HepG2 (cell line): ENCODE measurements at regions not wholly inside any gene's neighbourhood (a gene's known extent, or its start where the extent isn't known, plus 50 kb on each side); places are given as distances from the start of the nearest gene placed in this dataset.

Experiments
- ATAC-seq: fragments of 200-7000 bp; cut with Tn5 transposase; 3 replicates; pipeline ENCODE4 v1.9.1; 2020; ENCODE audit warnings: mild to moderate bottlenecking, moderate library complexity
- BruUV-seq: library from RNA; stranded (reverse); fragments of 400-500 nt; replicated peaks from 2 replicates; lab custom pipeline; 2021; lab: Mats Ljungman, UMichigan
- CTCF ChIA-PET: fragments of 300-600 bp; formaldehyde crosslinking; extraction: SDS; loops from one replicate; lab custom pipeline; 2021; ENCODE audit warnings: low total read pairs, inconsistent platforms, low intra/inter-chr PET ratio; lab: Yijun Ruan, JAX
- POLR2A ChIA-PET: fragments of 350-600 bp; sonication (Branson Sonifier 250); formaldehyde crosslinking; loops from one replicate; lab custom pipeline; 2020; ENCODE audit warnings: antibody characterized with exemption, inconsistent platforms; lab: Yijun Ruan, JAX
- DNase-seq: peaks from one replicate; pipeline ENCODE4 v3.0.0-alpha.2; 2015; ENCODE audit warnings: low spot score
- FAIRE-seq: peaks from 3 replicates; lab custom pipeline; 2011; peaks lifted over from hg19 to GRCh38; lab: Jason Lieb, UNC
- H2AFZ ChIP-seq: one replicate; pipeline ENCODE4 v1.6.1; 2011; ENCODE audit warnings: low read length, inconsistent platforms
- H3K27ac ChIP-seq: fragments of 300-600 bp; 3 replicates; pipeline ENCODE4 v1.8.0; 2011; ENCODE audit warnings: mixed run types, mild to moderate bottlenecking, mixed read lengths, low read length, inconsistent platforms; ENCODE audit not compliant: insufficient read depth; ENCODE audit errors: extremely low read length
- H3K27me3 ChIP-seq, 2 experiments: fragments of 200-600 bp in 1 of 2; 2 replicates in 1 of 2; 3 replicates in 1 of 2; pipeline versions ENCODE4 v1.6.0 to v1.8.0; 2011; ENCODE audit warnings: low read length in 2 of 2, mild to moderate bottlenecking in 2 of 2, moderate library complexity in 2 of 2, inconsistent platforms in 1 of 2; ENCODE audit not compliant: insufficient read depth in 2 of 2, control insufficient read depth in 1 of 2
- H3K36me3 ChIP-seq, 2 experiments: fragments of 200-600 bp in 1 of 2; replicated peaks in 1 of 2; 2 replicates in 1 of 2; 3 replicates in 1 of 2; pipeline versions ENCODE4 v1.5.1 to v1.8.0; 2011; ENCODE audit warnings: low read length in 2 of 2, inconsistent platforms in 1 of 2; ENCODE audit not compliant: insufficient read depth in 2 of 2, control insufficient read depth in 1 of 2
- H3K4me1 ChIP-seq: 2 replicates; pipeline ENCODE4 v1.5.1; 2012; ENCODE audit warnings: low read length, inconsistent platforms; ENCODE audit not compliant: insufficient read depth
- H3K4me2 ChIP-seq: 2 replicates; pipeline ENCODE4 v1.6.0; 2011; ENCODE audit warnings: low read depth, low read length, inconsistent platforms
- H3K4me3 ChIP-seq, 3 experiments: fragments of 200-600 bp in 1 of 3; sonication (generic), shearing (Covaris generic) in 1 of 3; replicated peaks in 1 of 3; 2 replicates each; pipeline ENCODE4 v1.5.1; 2011 to 2016; ENCODE audit warnings: low read length in 3 of 3, inconsistent platforms in 2 of 3, low read depth in 2 of 3, mild to moderate bottlenecking in 2 of 3, control low read depth in 1 of 3, mixed read lengths in 1 of 3; ENCODE audit not compliant: insufficient read depth in 1 of 3
- H3K79me2 ChIP-seq: one replicate; pipeline ENCODE4 v1.6.1; 2011; ENCODE audit warnings: low read length, inconsistent platforms; ENCODE audit not compliant: insufficient read depth
- H3K9ac ChIP-seq: 2 replicates; pipeline ENCODE4 v1.6.0; 2011; ENCODE audit warnings: mild to moderate bottlenecking, low read depth, low read length, inconsistent platforms; ENCODE audit not compliant: insufficient read depth
- H3K9me3 ChIP-seq: 2 replicates; pipeline ENCODE4 v1.5.1; 2012; ENCODE audit warnings: mild to moderate bottlenecking, low read length
- H4K20me1 ChIP-seq: 2 replicates; pipeline ENCODE4 v1.6.0; 2011; ENCODE audit warnings: inconsistent platforms, mild to moderate bottlenecking, low read length, moderate library complexity; ENCODE audit not compliant: insufficient read depth
- FOSL2 ChIP-seq: sonication (generic); formaldehyde crosslinking; IDR thresholded peaks from 2 replicates; pipeline ENCODE4 v1.4.0; 2020; ENCODE audit warnings: missing genetic modification reagents
- GLMP ChIP-seq: sonication (generic); formaldehyde crosslinking; IDR thresholded peaks from 2 replicates; pipeline ENCODE4 v1.9.0; 2021; ENCODE audit warnings: missing genetic modification reagents, mild to moderate bottlenecking, borderline replicate concordance
- RBM39 ChIP-seq: fragments of 200-400 bp; formaldehyde crosslinking; IDR thresholded peaks from one replicate; pipeline ENCODE4 v1.6.1; 2018; ENCODE audit warnings: antibody characterized with exemption, mild to moderate bottlenecking, low read depth, low read length; ENCODE audit not compliant: poor library complexity, severe bottlenecking
- SAFB2 ChIP-seq: sonication (generic); formaldehyde crosslinking; IDR thresholded peaks from 2 replicates; pipeline ENCODE4 v1.5.1; 2020; ENCODE audit warnings: missing genetic modification reagents, low read depth, mild to moderate bottlenecking, borderline replicate concordance
- THAP11 ChIP-seq: IDR thresholded peaks from 2 replicates; pipeline ENCODE4 v1.6.1; 2016; ENCODE audit warnings: missing biosample characterization, missing genetic modification reagents
- THAP7 ChIP-seq: sonication (generic); formaldehyde crosslinking; IDR thresholded peaks from 2 replicates; pipeline ENCODE4 v1.8.1; 2023; ENCODE audit warnings: mild to moderate bottlenecking, missing genetic modification reagents
- THRA ChIP-seq: sonication (generic); formaldehyde crosslinking; IDR thresholded peaks from 2 replicates; pipeline ENCODE4 v1.4.0; 2020; ENCODE audit warnings: missing genetic modification reagents, borderline replicate concordance
- ZNF350 ChIP-seq: sonication (generic); formaldehyde crosslinking; IDR thresholded peaks from 2 replicates; pipeline ENCODE4 v1.4.0; 2020; ENCODE audit warnings: mild to moderate bottlenecking, low read depth, missing genetic modification reagents, borderline replicate concordance
- ZNF720 ChIP-seq: sonication (generic); formaldehyde crosslinking; IDR thresholded peaks from 2 replicates; pipeline ENCODE4 v1.4.0; 2020; ENCODE audit warnings: missing genetic modification reagents
- ZSCAN9 ChIP-seq: IDR thresholded peaks from 2 replicates; pipeline ENCODE4 v1.6.1; 2016; ENCODE audit warnings: borderline replicate concordance
- WGBS: methylation state at CpG from one replicate; pipeline ENCODE4 v1.1.6; 2017; ENCODE audit warnings: low lambda C conversion rate; 5-methylcytosine and 5-hydroxymethylcytosine counted together
- in situ Hi-C: cut with HindIII; loops from 2 replicates; pipeline ENCODE4 v1.10.0; 2017; ENCODE audit warnings: low pct_unique_long_range_greater_than_20kb; ENCODE audit not compliant: extremely low pct_ligation_motif_present
- intact Hi-C: fragments of 100-400 bp; cut with micrococcal nuclease; formaldehyde crosslinking; loops from one replicate; pipeline ENCODE4 v1.10.0; 2022; ENCODE audit not compliant: unreplicated experiment
- TF ChIP-seq, protein P1 (sequence below): sonication (generic); formaldehyde crosslinking; IDR thresholded peaks from 2 replicates; pipeline ENCODE4 v1.4.0; 2020; ENCODE audit warnings: mild to moderate bottlenecking, missing genetic modification reagents
- TF ChIP-seq, protein P2 (sequence below): sonication (generic); formaldehyde crosslinking; conservative IDR thresholded peaks from 2 replicates; pipeline ENCODE4 v1.4.0; 2020; ENCODE audit warnings: missing genetic modification reagents
- TF ChIP-seq, protein P3 (sequence below), 2 experiments: fragments of 450-650 bp in 1 of 2; sonication (generic) in 1 of 2; formaldehyde crosslinking; IDR thresholded peaks; 2 replicates each; pipeline versions ENCODE4 v1.5.0 to v1.8.0; 2020 to 2022; ENCODE audit warnings: mild to moderate bottlenecking in 1 of 2, missing genetic modification reagents in 1 of 2
- TF ChIP-seq, protein P4 (sequence below): sonication (generic); formaldehyde crosslinking; IDR thresholded peaks from 2 replicates; pipeline ENCODE4 v1.4.0; 2020; ENCODE audit warnings: low read depth, missing genetic modification reagents

DNA sequence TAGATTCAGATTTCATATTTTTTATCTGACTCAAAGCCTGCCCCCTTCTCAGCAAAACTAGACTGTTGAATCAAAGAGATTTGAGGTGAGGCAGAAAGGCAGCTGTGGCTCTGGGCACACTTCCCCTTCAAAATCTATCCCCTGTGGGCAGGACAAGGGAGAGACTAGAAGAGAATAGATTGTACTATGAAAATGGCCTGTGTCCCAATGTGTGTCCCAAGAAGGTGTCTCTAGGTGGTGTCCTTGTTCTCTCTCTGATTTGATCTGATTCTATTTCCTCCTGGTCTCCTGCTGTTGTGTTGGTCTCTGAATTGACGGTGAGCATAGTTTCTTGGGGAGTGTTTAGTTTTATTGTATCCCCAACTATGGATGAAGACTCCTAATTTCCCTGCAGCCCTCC is 565.8 kb upstream of the ATP2B1 start:
- Histone ChIP-seq H3K27me3 (no peaks in the 10 kb centered on the region), H3K9ac (no peak overlapping the region), H3K4me1 (no peaks in the 10 kb centered on the region), H4K20me1 (no peaks in the 10 kb centered on the region), H3K4me3 (no peak overlapping the region), H3K9me3 (peaks cover 39% of the 10 kb centered on the region), H3K79me2 (no peaks in the 10 kb centered on the region), H3K4me2 (no peak overlapping the region), H3K27ac (no peak overlapping the region), H3K36me3 (no peaks in the 10 kb centered on the region), H2AFZ (no peak overlapping the region)
- in situ Hi-C loops (no loop called here), intact Hi-C loops (no loop called here)
- BruUV-seq, result no TSS peak
- CTCF ChIA-PET, result no interaction called here
- WGBS, result 0% methylated on average over 1 of the region's 1 CpG
- ATAC-seq (no peak), DNase-seq (no peak), FAIRE-seq (no peak)
- POLR2A ChIA-PET, result no interaction called here
- TF ChIP-seq GLMP (CRISPR knock-in tag) (no peak), ZNF350 (CRISPR knock-in tag) (no peak), RBM39 (no peak), ZSCAN9 (no peak), THAP7 (no peak), THAP11 (CRISPR knock-in tag) (no peak), ZNF720 (CRISPR knock-in tag) (no peak), FOSL2 (CRISPR knock-in tag) (no peak), THRA (CRISPR knock-in tag) (no peak), SAFB2 (CRISPR knock-in tag) (no peak)
- TF ChIP-seq, protein P1, sequence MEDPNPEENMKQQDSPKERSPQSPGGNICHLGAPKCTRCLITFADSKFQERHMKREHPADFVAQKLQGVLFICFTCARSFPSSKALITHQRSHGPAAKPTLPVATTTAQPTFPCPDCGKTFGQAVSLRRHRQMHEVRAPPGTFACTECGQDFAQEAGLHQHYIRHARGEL, result no peak
- TF ChIP-seq, protein P2, sequence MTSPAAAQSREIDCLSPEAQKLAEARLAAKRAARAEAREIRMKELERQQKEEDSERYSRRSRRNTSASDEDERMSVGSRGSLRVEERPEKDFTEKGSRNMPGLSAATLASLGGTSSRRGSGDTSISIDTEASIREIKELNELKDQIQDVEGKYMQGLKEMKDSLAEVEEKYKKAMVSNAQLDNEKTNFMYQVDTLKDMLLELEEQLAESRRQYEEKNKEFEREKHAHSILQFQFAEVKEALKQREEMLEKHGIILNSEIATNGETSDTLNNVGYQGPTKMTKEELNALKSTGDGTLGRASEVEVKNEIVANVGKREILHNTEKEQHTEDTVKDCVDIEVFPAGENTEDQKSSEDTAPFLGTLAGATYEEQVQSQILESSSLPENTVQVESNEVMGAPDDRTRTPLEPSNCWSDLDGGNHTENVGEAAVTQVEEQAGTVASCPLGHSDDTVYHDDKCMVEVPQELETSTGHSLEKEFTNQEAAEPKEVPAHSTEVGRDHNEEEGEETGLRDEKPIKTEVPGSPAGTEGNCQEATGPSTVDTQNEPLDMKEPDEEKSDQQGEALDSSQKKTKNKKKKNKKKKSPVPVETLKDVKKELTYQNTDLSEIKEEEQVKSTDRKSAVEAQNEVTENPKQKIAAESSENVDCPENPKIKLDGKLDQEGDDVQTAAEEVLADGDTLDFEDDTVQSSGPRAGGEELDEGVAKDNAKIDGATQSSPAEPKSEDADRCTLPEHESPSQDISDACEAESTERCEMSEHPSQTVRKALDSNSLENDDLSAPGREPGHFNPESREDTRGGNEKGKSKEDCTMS, result no peak
- TF ChIP-seq, protein P3, sequence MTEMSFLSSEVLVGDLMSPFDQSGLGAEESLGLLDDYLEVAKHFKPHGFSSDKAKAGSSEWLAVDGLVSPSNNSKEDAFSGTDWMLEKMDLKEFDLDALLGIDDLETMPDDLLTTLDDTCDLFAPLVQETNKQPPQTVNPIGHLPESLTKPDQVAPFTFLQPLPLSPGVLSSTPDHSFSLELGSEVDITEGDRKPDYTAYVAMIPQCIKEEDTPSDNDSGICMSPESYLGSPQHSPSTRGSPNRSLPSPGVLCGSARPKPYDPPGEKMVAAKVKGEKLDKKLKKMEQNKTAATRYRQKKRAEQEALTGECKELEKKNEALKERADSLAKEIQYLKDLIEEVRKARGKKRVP (CRISPR knock-in tag; IDR thresholded peaks at IDR 0.05), result no peak
- TF ChIP-seq, protein P4, sequence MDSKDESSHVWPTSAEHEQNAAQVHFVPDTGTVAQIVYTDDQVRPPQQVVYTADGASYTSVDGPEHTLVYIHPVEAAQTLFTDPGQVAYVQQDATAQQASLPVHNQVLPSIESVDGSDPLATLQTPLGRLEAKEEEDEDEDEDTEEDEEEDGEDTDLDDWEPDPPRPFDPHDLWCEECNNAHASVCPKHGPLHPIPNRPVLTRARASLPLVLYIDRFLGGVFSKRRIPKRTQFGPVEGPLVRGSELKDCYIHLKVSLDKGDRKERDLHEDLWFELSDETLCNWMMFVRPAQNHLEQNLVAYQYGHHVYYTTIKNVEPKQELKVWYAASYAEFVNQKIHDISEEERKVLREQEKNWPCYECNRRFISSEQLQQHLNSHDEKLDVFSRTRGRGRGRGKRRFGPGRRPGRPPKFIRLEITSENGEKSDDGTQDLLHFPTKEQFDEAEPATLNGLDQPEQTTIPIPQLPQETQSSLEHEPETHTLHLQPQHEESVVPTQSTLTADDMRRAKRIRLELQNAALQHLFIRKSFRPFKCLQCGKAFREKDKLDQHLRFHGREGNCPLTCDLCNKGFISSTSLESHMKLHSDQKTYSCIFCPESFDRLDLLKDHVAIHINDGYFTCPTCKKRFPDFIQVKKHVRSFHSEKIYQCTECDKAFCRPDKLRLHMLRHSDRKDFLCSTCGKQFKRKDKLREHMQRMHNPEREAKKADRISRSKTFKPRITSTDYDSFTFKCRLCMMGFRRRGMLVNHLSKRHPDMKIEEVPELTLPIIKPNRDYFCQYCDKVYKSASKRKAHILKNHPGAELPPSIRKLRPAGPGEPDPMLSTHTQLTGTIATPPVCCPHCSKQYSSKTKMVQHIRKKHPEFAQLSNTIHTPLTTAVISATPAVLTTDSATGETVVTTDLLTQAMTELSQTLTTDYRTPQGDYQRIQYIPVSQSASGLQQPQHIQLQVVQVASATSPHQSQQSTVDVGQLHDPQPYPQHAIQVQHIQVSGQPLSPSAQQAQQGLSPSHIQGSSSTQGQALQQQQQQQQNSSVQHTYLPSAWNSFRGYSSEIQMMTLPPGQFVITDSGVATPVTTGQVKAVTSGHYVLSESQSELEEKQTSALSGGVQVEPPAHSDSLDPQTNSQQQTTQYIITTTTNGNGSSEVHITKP, result no peak
